ENCODE measurements at regions not wholly inside any gene's neighbourhood (a gene's known extent, or its start where the extent isn't known, plus 50 kb on each side); places are given as distances from the start of the nearest gene placed in this dataset.

- TF ChIP-seq CTCF (IDR thresholded peaks at IDR 0.05), result no peak
Observed at GRCh38 chr2:83305758-83306378, 1153.2 kb downstream of the SUCLG1 start.

- TF ChIP-seq CTCF (IDR thresholded peaks at IDR 0.05), result no peak
Observed at GRCh38 chr2:83291083-83291482, 1168.0 kb downstream of the SUCLG1 start.

- no peak for TF ChIP-seq CTCF (IDR thresholded peaks at IDR 0.05)
Observed at GRCh38 chr2:83282841-83283240, 1176.2 kb downstream of the SUCLG1 start.

- TF ChIP-seq CTCF (IDR thresholded peaks at IDR 0.05), result no peak
Observed at GRCh38 chr2:83282043-83282795, 1176.9 kb downstream of the SUCLG1 start.

GRCh38 chr2:83280391-83280790 is 1178.7 kb downstream of the SUCLG1 start:
- TF ChIP-seq CTCF (IDR thresholded peaks at IDR 0.05), result no peak

GRCh38 chr2:83273322-83273721 is 1185.8 kb downstream of the SUCLG1 start:
- TF ChIP-seq CTCF (IDR thresholded peaks at IDR 0.05), result no peak

- no peak for TF ChIP-seq CTCF (IDR thresholded peaks at IDR 0.05)
Observed at GRCh38 chr2:83261591-83262136, 1197.4 kb downstream of the SUCLG1 start.
